OCI-LY1 (cell line): ENCODE measurements at regions not wholly inside any gene's neighbourhood (a gene's known extent, or its start where the extent isn't known, plus 50 kb on each side); places are given as distances from the start of the nearest gene placed in this dataset.

Experiments
- CTCF ChIP-seq: fragments of 200-600 bp; sonication (generic), shearing (Covaris generic); IDR thresholded peaks from 2 replicates; pipeline ENCODE4 v1.5.1; 2017; ENCODE audit warnings: mild to moderate bottlenecking, antibody characterized with exemption, low read length, moderate library complexity, mixed read lengths
- EZH2 ChIP-seq: fragments of 200-600 bp; sonication (generic), shearing (Covaris generic); IDR thresholded peaks from 2 replicates; pipeline ENCODE4 v1.8.0; 2017; ENCODE audit warnings: borderline replicate concordance, mixed run types, mild to moderate bottlenecking, antibody characterized with exemption, low read length, moderate library complexity, mixed read lengths

DNA sequence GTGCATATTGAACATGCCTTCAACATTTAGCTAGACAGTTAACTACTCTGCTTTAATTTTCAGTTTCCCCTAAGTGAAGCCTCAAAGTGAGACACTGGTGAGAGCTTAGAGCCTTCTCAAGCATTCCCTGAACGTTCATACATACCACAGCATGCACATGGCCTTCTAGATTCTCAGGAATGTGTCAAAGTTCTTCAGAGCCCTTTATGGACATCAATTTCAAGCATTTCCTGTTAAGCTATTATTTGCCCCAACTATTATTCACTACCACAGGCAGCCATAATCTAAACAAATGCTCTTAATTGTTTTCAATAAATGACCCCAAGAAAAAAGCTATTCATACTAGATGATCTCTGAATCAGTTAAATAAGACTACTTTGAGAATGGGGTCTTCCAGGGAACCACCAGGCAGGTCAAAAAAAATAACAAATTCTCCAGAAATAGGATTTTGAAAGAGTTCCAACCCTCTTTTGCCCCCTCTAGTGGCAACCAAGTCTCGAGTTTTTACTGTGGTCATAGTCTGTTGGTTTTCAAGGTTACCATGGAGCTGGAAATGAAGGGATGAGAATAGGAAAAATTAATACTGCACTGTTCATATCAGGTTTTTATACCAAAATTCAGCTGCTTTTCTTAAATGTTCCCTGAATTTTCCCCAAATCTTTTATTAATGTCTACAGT lies 235.4 kb downstream of the RAB28 start:
- TF ChIP-seq CTCF (peak; percentile 35; the same call in 1 of the 2 replicates), EZH2 (no peak)
